Trophoblast cell (in vitro differentiated cells and primary cell): ENCODE measurements at regions not wholly inside any gene's neighbourhood (a gene's known extent, or its start where the extent isn't known, plus 50 kb on each side); places are given as distances from the start of the nearest gene placed in this dataset.

Experiments used
- DNase-seq, 2 donors: peaks; one replicate each; pipeline ENCODE4 v3.0.0-alpha.2; 2016
- H2AFZ ChIP-seq: 2 replicates; pipeline ENCODE4 v1.6.1; 2013; ENCODE audit warnings: low read length, moderate library complexity, mild to moderate bottlenecking; ENCODE audit not compliant: insufficient read depth, poor library complexity
- H2AK5ac ChIP-seq: 2 replicates; pipeline ENCODE4 v1.6.1; 2013; ENCODE audit warnings: mild to moderate bottlenecking, low read length
- H2BK120ac ChIP-seq: 2 replicates; pipeline ENCODE4 v1.6.1; 2013; ENCODE audit warnings: low read length, mild to moderate bottlenecking, moderate library complexity; ENCODE audit not compliant: insufficient read depth, poor library complexity
- H2BK12ac ChIP-seq: 2 replicates; pipeline ENCODE4 v1.6.1; 2013; ENCODE audit warnings: mild to moderate bottlenecking, low read length, moderate library complexity
- H2BK5ac ChIP-seq: 2 replicates; pipeline ENCODE4 v1.6.1; 2013; ENCODE audit warnings: low read length, low read depth, moderate library complexity, mild to moderate bottlenecking; ENCODE audit not compliant: poor library complexity
- H3K14ac ChIP-seq: 2 replicates; pipeline ENCODE4 v1.6.1; 2013; ENCODE audit warnings: mild to moderate bottlenecking, low read length
- H3K18ac ChIP-seq: 2 replicates; pipeline ENCODE4 v1.6.1; 2013; ENCODE audit warnings: mild to moderate bottlenecking, low read length
- H3K23ac ChIP-seq: 2 replicates; pipeline ENCODE4 v1.6.1; 2013; ENCODE audit warnings: low read length
- H3K27ac ChIP-seq: 2 replicates; pipeline ENCODE4 v1.5.1; 2013; ENCODE audit warnings: low read depth, mild to moderate bottlenecking, inconsistent platforms, low read length, moderate library complexity
- H3K27me3 ChIP-seq: 2 replicates; pipeline ENCODE4 v1.6.1; 2013; ENCODE audit warnings: inconsistent platforms, mild to moderate bottlenecking, low read length, moderate library complexity; ENCODE audit not compliant: insufficient read depth
- H3K36me3 ChIP-seq, 2 experiments: 1 replicate in 1 of 2; 2 replicates in 1 of 2; pipeline ENCODE4 v1.6.1; 2013; ENCODE audit warnings: low read length in 2 of 2, mild to moderate bottlenecking in 2 of 2, moderate library complexity in 1 of 2; ENCODE audit not compliant: insufficient read depth in 2 of 2, control insufficient read depth in 1 of 2
- H3K4ac ChIP-seq: 2 replicates; pipeline ENCODE4 v1.6.1; 2013; ENCODE audit warnings: low read depth, mild to moderate bottlenecking, low read length, moderate library complexity
- H3K4me1 ChIP-seq, 2 experiments: 1 replicate in 1 of 2; 2 replicates in 1 of 2; pipeline ENCODE4 v1.6.1; 2013; ENCODE audit warnings: low read length in 2 of 2, mild to moderate bottlenecking in 2 of 2, moderate library complexity in 1 of 2; ENCODE audit not compliant: insufficient read depth in 2 of 2, control insufficient read depth in 1 of 2
- H3K4me2 ChIP-seq: 2 replicates; pipeline ENCODE4 v1.6.1; 2013; ENCODE audit warnings: inconsistent platforms, mild to moderate bottlenecking, low read length, moderate library complexity
- H3K4me3 ChIP-seq: 2 replicates; pipeline ENCODE4 v1.5.1; 2013; ENCODE audit warnings: mild to moderate bottlenecking, low read depth, low read length, inconsistent platforms
- H3K79me1 ChIP-seq: one replicate; pipeline ENCODE4 v1.6.1; 2013; ENCODE audit warnings: low read length
- H3K79me2 ChIP-seq: 2 replicates; pipeline ENCODE4 v1.6.1; 2013; ENCODE audit warnings: low read length, mild to moderate bottlenecking; ENCODE audit not compliant: control insufficient read depth, insufficient read depth, poor library complexity
- H3K9ac ChIP-seq: 2 replicates; pipeline ENCODE4 v1.6.1; 2013; ENCODE audit warnings: mild to moderate bottlenecking, low read length
- H3K9me3 ChIP-seq: 2 replicates; pipeline ENCODE4 v1.6.1; 2013; ENCODE audit warnings: low read depth, mild to moderate bottlenecking, control low read depth, inconsistent platforms, low read length; ENCODE audit not compliant: insufficient read depth
- H4K12ac ChIP-seq: 2 replicates; pipeline ENCODE4 v1.6.1; 2013; ENCODE audit warnings: low read depth, mild to moderate bottlenecking, low read length, moderate library complexity
- H4K8ac ChIP-seq: 2 replicates; pipeline ENCODE4 v1.6.1; 2013; ENCODE audit warnings: low read depth, mild to moderate bottlenecking, low read length, moderate library complexity
- H4K91ac ChIP-seq: one replicate; pipeline ENCODE4 v1.6.1; 2013; ENCODE audit warnings: low read depth, mild to moderate bottlenecking, low read length, moderate library complexity
- WGBS: extraction: QIAGEN DNeasy Blood & Tissue Kit; methylation state at CpG from one replicate; pipeline ENCODE4 v1.1.7; 2013; ENCODE audit warnings: missing lambda C conversion rate; ENCODE audit not compliant: insufficient read length, insufficient coverage; ENCODE audit errors: extremely low coverage; 5-methylcytosine and 5-hydroxymethylcytosine counted together

DNA sequence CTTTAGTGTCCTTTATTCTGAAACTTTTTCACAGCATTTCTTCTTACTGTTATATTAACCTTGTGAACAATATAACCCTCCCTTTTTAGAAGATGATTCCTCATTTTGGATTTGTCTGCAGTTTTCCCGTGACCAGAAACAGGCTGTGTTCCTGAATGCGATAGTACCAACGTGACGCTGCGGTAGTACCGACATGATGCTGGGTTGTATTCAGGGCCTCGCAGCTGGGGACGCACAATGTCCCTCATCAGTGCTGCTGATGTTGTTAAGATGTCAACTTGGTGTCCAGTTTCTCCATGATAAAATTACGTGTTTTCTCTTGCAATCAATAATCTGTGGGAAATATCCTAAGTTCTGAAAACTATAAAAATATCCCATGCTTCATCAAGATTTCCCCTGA is 761.4 kb upstream of the TPTE start:
- no peak overlapping the region for H2BK12ac ChIP-seq

GRCh38 chr21:9760398-9761074 is 760.8 kb upstream of the TPTE start:
- Histone ChIP-seq H3K27me3 (no peaks in the 10 kb centered on the region), H3K79me2 (no peaks in the 10 kb centered on the region), H3K14ac (no peak overlapping the region), H3K4ac (no peak overlapping the region), H2BK5ac (no peak overlapping the region), H3K79me1 (no peaks in the 10 kb centered on the region), H2AK5ac (no peak overlapping the region), H2AFZ (no peak overlapping the region), H4K91ac (no peak overlapping the region), H3K27ac (no peak overlapping the region), H3K23ac (no peak overlapping the region), H4K12ac (no peak overlapping the region), H4K8ac (no peak overlapping the region), H3K18ac (no peak overlapping the region), H3K4me1 (no peaks in the 10 kb centered on the region), H2BK12ac (no peak overlapping the region), H2BK120ac (no peak overlapping the region), H3K4me2 (no peak overlapping the region), H3K9me3 (peaks cover 23% of the 10 kb centered on the region), H3K4me3 (no peak overlapping the region), H3K9ac (no peak overlapping the region), H3K36me3 (no peaks in the 10 kb centered on the region)
- no peak for DNase-seq
- no CpG with 5 or more reads among the region's 5 CpGs for WGBS

More for the DNA sequence above, 761.4 kb upstream of the TPTE start:
- WGBS = no CpG with 5 or more reads among the region's 9 CpGs
- H3K27ac ChIP-seq = no peak overlapping the region
- no peak overlapping the region for H3K14ac ChIP-seq
- H3K4me2 ChIP-seq = no peak overlapping the region
- H3K79me1 ChIP-seq = no peaks in the 10 kb centered on the region
- no peak overlapping the region for H3K9ac ChIP-seq
- H2BK120ac ChIP-seq = no peak overlapping the region
- no peaks in the 10 kb centered on the region for H3K4me1 ChIP-seq
- no peak overlapping the region for H4K91ac ChIP-seq
- H3K4ac ChIP-seq = no peak overlapping the region
- H4K12ac ChIP-seq = no peak overlapping the region
- H4K8ac ChIP-seq = no peak overlapping the region
- no peaks in the 10 kb centered on the region for H3K36me3 ChIP-seq
- no peak overlapping the region for H3K4me3 ChIP-seq
- no peaks in the 10 kb centered on the region for H3K27me3 ChIP-seq
- no peak overlapping the region for H3K18ac ChIP-seq
- DNase-seq = no peak
- no peaks in the 10 kb centered on the region for H3K79me2 ChIP-seq
- no peak overlapping the region for H3K23ac ChIP-seq
- no peak overlapping the region for H2AFZ ChIP-seq
- peaks cover 26% of the 10 kb centered on the region for H3K9me3 ChIP-seq
- no peak overlapping the region for H2AK5ac ChIP-seq
- no peak overlapping the region for H2BK5ac ChIP-seq

DNA sequence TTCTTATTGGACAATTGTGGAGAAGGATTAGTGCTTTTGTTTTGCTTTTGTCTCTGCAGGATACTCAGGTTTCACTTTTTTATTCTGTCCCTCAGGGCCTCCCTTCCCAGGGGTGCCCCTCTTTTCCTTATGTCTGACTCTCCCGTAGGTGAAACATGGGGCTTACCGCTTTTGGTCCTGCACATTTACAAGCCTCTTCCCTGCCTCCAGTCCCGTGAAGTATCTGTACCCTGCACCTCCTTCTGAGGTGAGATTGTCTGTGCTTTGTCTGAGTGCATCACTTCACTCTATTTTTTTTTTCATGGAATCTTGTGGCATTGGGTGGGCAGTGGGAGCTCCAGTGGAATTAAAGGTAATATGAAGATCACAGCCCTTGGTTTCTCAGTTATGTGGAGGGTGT is 758.1 kb upstream of the TPTE start:
- Histone ChIP-seq H2AK5ac (no peak overlapping the region), H2BK12ac (no peak overlapping the region), H4K12ac (no peak overlapping the region), H4K8ac (no peak overlapping the region), H3K4ac (no peak overlapping the region), H2AFZ (no peak overlapping the region), H3K36me3 (no peaks in the 10 kb centered on the region), H3K79me1 (no peaks in the 10 kb centered on the region), H4K91ac (no peak overlapping the region), H3K23ac (no peak overlapping the region), H3K4me1 (no peaks in the 10 kb centered on the region), H3K79me2 (no peaks in the 10 kb centered on the region), H3K4me3 (no peak overlapping the region), H2BK120ac (no peak overlapping the region), H3K18ac (no peak overlapping the region), H3K4me2 (no peak overlapping the region), H3K27ac (no peak overlapping the region), H3K9me3 (peaks cover 30% of the 10 kb centered on the region), H3K27me3 (no peaks in the 10 kb centered on the region), H2BK5ac (no peak overlapping the region), H3K14ac (no peak overlapping the region), H3K9ac (no peak overlapping the region)
- WGBS = no CpG with 5 or more reads among the region's 3 CpGs
- DNase-seq = no peak

DNA sequence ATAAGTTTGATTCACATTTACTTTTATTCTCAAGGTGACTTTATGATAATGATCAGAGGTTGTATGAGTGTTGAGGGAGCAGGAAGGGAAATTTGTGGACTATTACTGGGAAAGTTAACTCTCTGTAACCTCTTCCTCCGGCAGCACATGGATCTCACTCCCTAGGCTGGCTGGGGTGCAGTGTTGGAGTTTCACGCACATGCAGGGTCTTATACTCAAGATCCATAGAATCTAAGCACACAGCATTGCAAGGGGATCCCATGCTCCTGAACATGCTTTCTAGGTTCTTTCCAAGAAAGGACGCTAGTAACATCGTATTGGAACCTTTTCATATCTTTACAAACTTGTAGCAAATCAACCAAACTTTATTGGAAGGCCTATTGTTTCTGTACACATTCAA is 757.6 kb upstream of the TPTE start:
- Histone ChIP-seq H3K4me2 (no peak overlapping the region), H3K27ac (no peak overlapping the region), H3K18ac (no peak overlapping the region), H4K8ac (no peak overlapping the region), H3K4me3 (no peak overlapping the region), H3K27me3 (no peaks in the 10 kb centered on the region), H3K79me2 (no peaks in the 10 kb centered on the region), H3K23ac (no peak overlapping the region), H4K91ac (no peak overlapping the region), H3K36me3 (no peaks in the 10 kb centered on the region), H2BK12ac (no peak overlapping the region), H3K9me3 (peaks cover 32% of the 10 kb centered on the region), H2AK5ac (no peak overlapping the region), H2AFZ (no peak overlapping the region), H3K79me1 (no peaks in the 10 kb centered on the region), H3K4me1 (no peaks in the 10 kb centered on the region), H3K9ac (no peak overlapping the region), H3K4ac (no peak overlapping the region), H4K12ac (no peak overlapping the region), H2BK120ac (no peak overlapping the region), H2BK5ac (no peak overlapping the region), H3K14ac (no peak overlapping the region)
- DNase-seq = no peak
- no CpG with 5 or more reads among the region's 4 CpGs for WGBS
